Colonic mucosa (tissue), 4 donors: ENCODE measurements at regions not wholly inside any gene's neighbourhood (a gene's known extent, or its start where the extent isn't known, plus 50 kb on each side); places are given as distances from the start of the nearest gene placed in this dataset.

Experiments used
- DNase-seq: peaks from one replicate; pipeline ENCODE4 v3.0.0-alpha.2; 2020
- H3K27ac ChIP-seq: fragments of 200-600 bp; one replicate; pipeline ENCODE4 v1.8.0; 2021
- H3K27me3 ChIP-seq: fragments of 200-600 bp; one replicate; pipeline ENCODE4 v1.8.0; 2021
- H3K36me3 ChIP-seq: fragments of 200-600 bp; one replicate; pipeline ENCODE4 v1.8.0; 2021
- H3K4me1 ChIP-seq: fragments of 200-600 bp; one replicate; pipeline ENCODE4 v1.8.0; 2021; ENCODE audit warnings: mild to moderate bottlenecking
- H3K4me3 ChIP-seq: fragments of 200-600 bp; one replicate; pipeline ENCODE4 v1.8.0; 2021
- H3K9ac ChIP-seq, 2 donors: one replicate each; pipeline ENCODE4 v1.7.0; 2013; ENCODE audit warnings: control low read depth in 2 of 2, low read depth in 2 of 2, low read length in 2 of 2
- H3K9me3 ChIP-seq: fragments of 200-600 bp; one replicate; pipeline ENCODE4 v1.8.0; 2021
- intact Hi-C: fragments of 100-400 bp; cut with DNase I; formaldehyde crosslinking; loops from one replicate; pipeline ENCODE4 v1.14.1; 2022
- TF ChIP-seq, protein P1 (sequence below): fragments of 200-600 bp; IDR thresholded peaks from one replicate; pipeline ENCODE4 v1.8.0; 2022; ENCODE audit warnings: antibody characterized with exemption, mild to moderate bottlenecking
- donor health status: healthy.
- donor health status: DM: no; HTN: no; CAD: no.
- donor health status: DM: no; HTN: no; CAD: no.

- no peaks in the 10 kb centered on the region for H3K27me3 ChIP-seq
- TF ChIP-seq, protein P1, sequence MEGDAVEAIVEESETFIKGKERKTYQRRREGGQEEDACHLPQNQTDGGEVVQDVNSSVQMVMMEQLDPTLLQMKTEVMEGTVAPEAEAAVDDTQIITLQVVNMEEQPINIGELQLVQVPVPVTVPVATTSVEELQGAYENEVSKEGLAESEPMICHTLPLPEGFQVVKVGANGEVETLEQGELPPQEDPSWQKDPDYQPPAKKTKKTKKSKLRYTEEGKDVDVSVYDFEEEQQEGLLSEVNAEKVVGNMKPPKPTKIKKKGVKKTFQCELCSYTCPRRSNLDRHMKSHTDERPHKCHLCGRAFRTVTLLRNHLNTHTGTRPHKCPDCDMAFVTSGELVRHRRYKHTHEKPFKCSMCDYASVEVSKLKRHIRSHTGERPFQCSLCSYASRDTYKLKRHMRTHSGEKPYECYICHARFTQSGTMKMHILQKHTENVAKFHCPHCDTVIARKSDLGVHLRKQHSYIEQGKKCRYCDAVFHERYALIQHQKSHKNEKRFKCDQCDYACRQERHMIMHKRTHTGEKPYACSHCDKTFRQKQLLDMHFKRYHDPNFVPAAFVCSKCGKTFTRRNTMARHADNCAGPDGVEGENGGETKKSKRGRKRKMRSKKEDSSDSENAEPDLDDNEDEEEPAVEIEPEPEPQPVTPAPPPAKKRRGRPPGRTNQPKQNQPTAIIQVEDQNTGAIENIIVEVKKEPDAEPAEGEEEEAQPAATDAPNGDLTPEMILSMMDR, result no peak
- no peak overlapping the region for H3K4me3 ChIP-seq
- H3K36me3 ChIP-seq, result no peaks in the 10 kb centered on the region
- no peak for DNase-seq
- no peaks in the 10 kb centered on the region for H3K9me3 ChIP-seq
- no peak overlapping the region for H3K27ac ChIP-seq
- H3K9ac ChIP-seq, result no peak overlapping the region
- intact Hi-C loops, result no loop called here
- H3K4me1 ChIP-seq, result no peaks in the 10 kb centered on the region
Observed at GRCh38 chr4:107470173-107470572, 249.9 kb downstream of the PAPSS1 start.

DNA sequence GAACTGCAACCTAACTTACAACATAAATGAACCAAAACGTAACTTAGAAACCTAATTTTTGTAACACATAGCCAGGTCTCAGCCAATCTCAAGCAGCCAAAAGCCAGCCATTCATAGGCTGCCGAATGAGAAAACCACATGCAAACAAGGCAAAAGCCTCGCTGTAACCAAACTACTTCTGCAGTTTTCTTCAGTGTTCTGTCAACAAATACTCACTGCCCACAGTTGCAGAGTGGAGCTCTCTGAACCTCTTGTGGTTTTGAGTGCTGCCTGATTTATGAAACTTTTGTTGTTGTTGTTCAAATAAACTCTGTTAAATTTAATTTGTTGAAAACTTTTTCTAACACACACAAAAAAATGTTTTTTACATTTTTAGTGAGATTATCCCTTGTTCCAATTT, 251.2 kb downstream of the PAPSS1 start:
- Histone ChIP-seq H3K9ac (no peak overlapping the region), H3K4me1 (no peaks in the 10 kb centered on the region), H3K27ac (no peak overlapping the region), H3K36me3 (no peaks in the 10 kb centered on the region), H3K27me3 (no peaks in the 10 kb centered on the region), H3K4me3 (no peak overlapping the region), H3K9me3 (no peaks in the 10 kb centered on the region)
- DNase-seq, result no peak
- intact Hi-C loops, result no loop called here
- TF ChIP-seq, protein P1, result no peak

GRCh38 chr4:107468156-107468555, 251.9 kb downstream of the PAPSS1 start:
- Histone ChIP-seq H3K9me3 (no peaks in the 10 kb centered on the region), H3K36me3 (no peaks in the 10 kb centered on the region), H3K27ac (no peak overlapping the region), H3K4me1 (no peaks in the 10 kb centered on the region), H3K27me3 (no peaks in the 10 kb centered on the region), H3K9ac (no peak overlapping the region), H3K4me3 (no peak overlapping the region)
- intact Hi-C loops, result no loop called here
- TF ChIP-seq, protein P1, result no peak
- no peak for DNase-seq

DNA sequence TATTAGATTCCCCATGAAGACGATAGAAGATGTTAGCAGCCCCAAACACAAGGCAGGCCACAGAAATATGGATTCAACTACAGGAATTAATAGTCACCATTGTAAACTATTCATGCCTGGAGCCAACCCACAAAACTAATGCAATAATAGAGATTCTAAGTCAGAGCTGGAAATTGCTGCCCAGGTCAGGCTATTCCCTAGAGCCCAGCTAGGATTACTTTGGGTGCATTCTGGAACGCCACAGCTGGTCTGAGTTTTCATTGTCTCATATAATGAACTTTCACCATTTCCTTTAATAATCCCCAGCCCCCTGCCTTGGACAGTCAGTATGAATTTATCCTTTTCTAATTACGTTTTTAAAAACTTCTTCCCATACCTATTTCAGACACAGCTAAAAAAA, 252.6 kb downstream of the PAPSS1 start:
- no peaks in the 10 kb centered on the region for H3K4me1 ChIP-seq
- no peaks in the 10 kb centered on the region for H3K36me3 ChIP-seq
- intact Hi-C loops, result no loop called here
- no peak overlapping the region for H3K9ac ChIP-seq
- TF ChIP-seq, protein P1, result no peak
- DNase-seq, result no peak
- H3K27ac ChIP-seq, result no peak overlapping the region
- H3K27me3 ChIP-seq, result no peaks in the 10 kb centered on the region
- H3K9me3 ChIP-seq, result no peaks in the 10 kb centered on the region
- no peak overlapping the region for H3K4me3 ChIP-seq

- intact Hi-C loops, result no loop called here
- no peak overlapping the region for H3K9ac ChIP-seq
- H3K36me3 ChIP-seq, result no peaks in the 10 kb centered on the region
- no peak overlapping the region for H3K27ac ChIP-seq
- H3K4me1 ChIP-seq, result no peaks in the 10 kb centered on the region
- no peak for DNase-seq
- no peaks in the 10 kb centered on the region for H3K9me3 ChIP-seq
- H3K4me3 ChIP-seq, result no peak overlapping the region
- no peaks in the 10 kb centered on the region for H3K27me3 ChIP-seq
- TF ChIP-seq, protein P1, result no peak
Observed at GRCh38 chr4:107458194-107458593, 261.8 kb downstream of the PAPSS1 start.

GRCh38 chr4:107453987-107454386, 266.0 kb downstream of the PAPSS1 start:
- H3K9ac ChIP-seq, result no peak overlapping the region
- TF ChIP-seq, protein P1, result no peak
- intact Hi-C loops, result no loop called here

More at GRCh38 chr4:107453987-107454386, 266.0 kb downstream of the PAPSS1 start:
- DNase-seq, result no peak
- Histone ChIP-seq H3K9me3 (no peaks in the 10 kb centered on the region), H3K27me3 (no peaks in the 10 kb centered on the region), H3K27ac (no peak overlapping the region), H3K4me3 (no peak overlapping the region), H3K36me3 (no peaks in the 10 kb centered on the region), H3K4me1 (no peaks in the 10 kb centered on the region)
